SK-N-SH treated with all-trans-retinoic acid at 6 μM for 48 hours (cell line): ENCODE measurements at regions not wholly inside any gene's neighbourhood (a gene's known extent, or its start where the extent isn't known, plus 50 kb on each side); places are given as distances from the start of the nearest gene placed in this dataset.

Source experiments
- ATAC-seq: fragments of 200-7000 bp; cut with Tn5 transposase; 3 replicates; pipeline ENCODE4 v1.9.1; 2020; ENCODE audit warnings: mild to moderate bottlenecking, moderate library complexity
- BACH2 ChIP-seq: fragments of 250-450 bp; sonication (Bioruptor Pico); IDR thresholded peaks from 2 replicates; pipeline ENCODE4 v1.9.0; 2021; ENCODE audit warnings: mild to moderate bottlenecking, borderline replicate concordance
- CREB5 ChIP-seq: fragments of 250-450 bp; sonication (Bioruptor Pico); IDR thresholded peaks from 2 replicates; pipeline ENCODE4 v1.5.1; 2020; ENCODE audit warnings: low read depth, mild to moderate bottlenecking, moderate library complexity
- CSDC2 ChIP-seq: fragments of 250-450 bp; sonication (Bioruptor Pico); IDR thresholded peaks from 2 replicates; pipeline ENCODE4 v1.5.0; 2020; ENCODE audit warnings: mild to moderate bottlenecking, moderate library complexity
- CSRNP3 ChIP-seq: fragments of 250-450 bp; sonication (Bioruptor Pico); IDR thresholded peaks from 2 replicates; pipeline ENCODE4 v1.5.1; 2021; ENCODE audit warnings: mild to moderate bottlenecking, moderate library complexity
- ESRRG ChIP-seq: fragments of 250-450 bp; sonication (Bioruptor Pico); IDR thresholded peaks from 2 replicates; pipeline ENCODE4 v1.6.1; 2021; ENCODE audit warnings: mild to moderate bottlenecking
- GLIS3 ChIP-seq: fragments of 250-450 bp; sonication (Bioruptor Pico); IDR thresholded peaks from 2 replicates; pipeline ENCODE4 v1.5.0; 2020; ENCODE audit warnings: mild to moderate bottlenecking, moderate library complexity
- OSR1 ChIP-seq: fragments of 250-450 bp; sonication (Bioruptor Pico); IDR thresholded peaks from 2 replicates; pipeline ENCODE4 v1.8.0; 2022; ENCODE audit warnings: moderate library complexity, mild to moderate bottlenecking, inconsistent platforms
- POU6F1 ChIP-seq: fragments of 250-450 bp; sonication (Bioruptor Pico); IDR thresholded peaks from 2 replicates; pipeline ENCODE4 v1.8.0; 2021; ENCODE audit warnings: low read depth, mild to moderate bottlenecking, moderate library complexity, borderline replicate concordance
- PPARA ChIP-seq: fragments of 250-450 bp; sonication (Bioruptor Pico); IDR thresholded peaks from 2 replicates; pipeline ENCODE4 v1.5.0; 2020; ENCODE audit warnings: mild to moderate bottlenecking, borderline replicate concordance
- RARB ChIP-seq: fragments of 250-450 bp; sonication (Bioruptor Pico); IDR thresholded peaks from 2 replicates; pipeline ENCODE4 v1.8.0; 2021; ENCODE audit warnings: mild to moderate bottlenecking, moderate library complexity
- SNAI2 ChIP-seq: fragments of 250-450 bp; sonication (Bioruptor Pico); IDR thresholded peaks from 2 replicates; pipeline ENCODE4 v1.5.0; 2020; ENCODE audit warnings: mild to moderate bottlenecking, moderate library complexity
- TCF4 ChIP-seq: fragments of 250-450 bp; sonication (Bioruptor Pico); IDR thresholded peaks from 2 replicates; pipeline ENCODE4 v1.8.0; 2021; ENCODE audit warnings: mild to moderate bottlenecking, moderate library complexity, borderline replicate concordance
- TOX ChIP-seq: fragments of 250-450 bp; sonication (Bioruptor Pico); IDR thresholded peaks from 2 replicates; pipeline ENCODE4 v1.8.0; 2021; ENCODE audit warnings: mild to moderate bottlenecking, moderate library complexity, borderline replicate concordance
- ZFP3 ChIP-seq: fragments of 250-450 bp; sonication (Bioruptor Pico); IDR thresholded peaks from 2 replicates; pipeline ENCODE4 v1.5.0; 2020; ENCODE audit warnings: mild to moderate bottlenecking, moderate library complexity
- ZFP30 ChIP-seq: fragments of 450-650 bp; formaldehyde crosslinking; IDR thresholded peaks from 2 replicates; pipeline ENCODE4 v1.5.0; 2022; ENCODE audit warnings: mild to moderate bottlenecking, moderate library complexity
- ZNF565 ChIP-seq: fragments of 450-650 bp; formaldehyde crosslinking; conservative IDR thresholded peaks from 2 replicates; pipeline ENCODE4 v1.5.0; 2020; ENCODE audit warnings: low read depth, mild to moderate bottlenecking, moderate library complexity
- ZNF8 ChIP-seq: fragments of 450-650 bp; formaldehyde crosslinking; IDR thresholded peaks from 2 replicates; pipeline ENCODE4 v1.5.0; 2020; ENCODE audit warnings: mild to moderate bottlenecking, moderate library complexity
- TF ChIP-seq, protein P1 (sequence below): fragments of 250-450 bp; sonication (Bioruptor Pico); IDR thresholded peaks from 2 replicates; pipeline ENCODE4 v1.8.0; 2020; ENCODE audit warnings: mild to moderate bottlenecking, moderate library complexity, borderline replicate concordance
- TF ChIP-seq, protein P2 (sequence below): fragments of 250-450 bp; sonication (Bioruptor Pico); IDR thresholded peaks from 2 replicates; pipeline ENCODE4 v1.5.0; 2020; ENCODE audit warnings: mild to moderate bottlenecking, moderate library complexity

- TF ChIP-seq SNAI2 = no peak
- no peak for TF ChIP-seq OSR1 (CRISPR knock-in tag)
- TF ChIP-seq CSRNP3 = no peak
- no peak for TF ChIP-seq RARB
- TF ChIP-seq, protein P1, sequence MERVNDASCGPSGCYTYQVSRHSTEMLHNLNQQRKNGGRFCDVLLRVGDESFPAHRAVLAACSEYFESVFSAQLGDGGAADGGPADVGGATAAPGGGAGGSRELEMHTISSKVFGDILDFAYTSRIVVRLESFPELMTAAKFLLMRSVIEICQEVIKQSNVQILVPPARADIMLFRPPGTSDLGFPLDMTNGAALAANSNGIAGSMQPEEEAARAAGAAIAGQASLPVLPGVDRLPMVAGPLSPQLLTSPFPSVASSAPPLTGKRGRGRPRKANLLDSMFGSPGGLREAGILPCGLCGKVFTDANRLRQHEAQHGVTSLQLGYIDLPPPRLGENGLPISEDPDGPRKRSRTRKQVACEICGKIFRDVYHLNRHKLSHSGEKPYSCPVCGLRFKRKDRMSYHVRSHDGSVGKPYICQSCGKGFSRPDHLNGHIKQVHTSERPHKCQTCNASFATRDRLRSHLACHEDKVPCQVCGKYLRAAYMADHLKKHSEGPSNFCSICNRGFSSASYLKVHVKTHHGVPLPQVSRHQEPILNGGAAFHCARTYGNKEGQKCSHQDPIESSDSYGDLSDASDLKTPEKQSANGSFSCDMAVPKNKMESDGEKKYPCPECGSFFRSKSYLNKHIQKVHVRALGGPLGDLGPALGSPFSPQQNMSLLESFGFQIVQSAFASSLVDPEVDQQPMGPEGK = no peak
- no peak for TF ChIP-seq PPARA (CRISPR knock-in tag)
- no peak for TF ChIP-seq GLIS3 (CRISPR knock-in tag)
- TF ChIP-seq BACH2 (CRISPR knock-in tag) = no peak
- no peak for TF ChIP-seq ZNF565 (CRISPR knock-in tag)
- TF ChIP-seq ESRRG (CRISPR knock-in tag) = no peak
- no peak for TF ChIP-seq ZFP3
- no peak for TF ChIP-seq POU6F1 (CRISPR knock-in tag)
- no peak for TF ChIP-seq TOX
- no peak for TF ChIP-seq ZNF8 (CRISPR knock-in tag)
- TF ChIP-seq ZFP30 (CRISPR knock-in tag) = no peak
- TF ChIP-seq, protein P2, sequence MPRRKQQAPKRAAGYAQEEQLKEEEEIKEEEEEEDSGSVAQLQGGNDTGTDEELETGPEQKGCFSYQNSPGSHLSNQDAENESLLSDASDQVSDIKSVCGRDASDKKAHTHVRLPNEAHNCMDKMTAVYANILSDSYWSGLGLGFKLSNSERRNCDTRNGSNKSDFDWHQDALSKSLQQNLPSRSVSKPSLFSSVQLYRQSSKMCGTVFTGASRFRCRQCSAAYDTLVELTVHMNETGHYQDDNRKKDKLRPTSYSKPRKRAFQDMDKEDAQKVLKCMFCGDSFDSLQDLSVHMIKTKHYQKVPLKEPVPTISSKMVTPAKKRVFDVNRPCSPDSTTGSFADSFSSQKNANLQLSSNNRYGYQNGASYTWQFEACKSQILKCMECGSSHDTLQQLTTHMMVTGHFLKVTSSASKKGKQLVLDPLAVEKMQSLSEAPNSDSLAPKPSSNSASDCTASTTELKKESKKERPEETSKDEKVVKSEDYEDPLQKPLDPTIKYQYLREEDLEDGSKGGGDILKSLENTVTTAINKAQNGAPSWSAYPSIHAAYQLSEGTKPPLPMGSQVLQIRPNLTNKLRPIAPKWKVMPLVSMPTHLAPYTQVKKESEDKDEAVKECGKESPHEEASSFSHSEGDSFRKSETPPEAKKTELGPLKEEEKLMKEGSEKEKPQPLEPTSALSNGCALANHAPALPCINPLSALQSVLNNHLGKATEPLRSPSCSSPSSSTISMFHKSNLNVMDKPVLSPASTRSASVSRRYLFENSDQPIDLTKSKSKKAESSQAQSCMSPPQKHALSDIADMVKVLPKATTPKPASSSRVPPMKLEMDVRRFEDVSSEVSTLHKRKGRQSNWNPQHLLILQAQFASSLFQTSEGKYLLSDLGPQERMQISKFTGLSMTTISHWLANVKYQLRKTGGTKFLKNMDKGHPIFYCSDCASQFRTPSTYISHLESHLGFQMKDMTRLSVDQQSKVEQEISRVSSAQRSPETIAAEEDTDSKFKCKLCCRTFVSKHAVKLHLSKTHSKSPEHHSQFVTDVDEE (CRISPR knock-in tag) = no peak
- TF ChIP-seq CSDC2 (CRISPR knock-in tag) = no peak
- no peak for TF ChIP-seq CREB5 (CRISPR knock-in tag)
- no peak for TF ChIP-seq TCF4 (CRISPR knock-in tag)
- ATAC-seq = no peak
Measured at GRCh38 chr6:112933947-112934346, 586.8 kb downstream of the RFPL4B start.

DNA sequence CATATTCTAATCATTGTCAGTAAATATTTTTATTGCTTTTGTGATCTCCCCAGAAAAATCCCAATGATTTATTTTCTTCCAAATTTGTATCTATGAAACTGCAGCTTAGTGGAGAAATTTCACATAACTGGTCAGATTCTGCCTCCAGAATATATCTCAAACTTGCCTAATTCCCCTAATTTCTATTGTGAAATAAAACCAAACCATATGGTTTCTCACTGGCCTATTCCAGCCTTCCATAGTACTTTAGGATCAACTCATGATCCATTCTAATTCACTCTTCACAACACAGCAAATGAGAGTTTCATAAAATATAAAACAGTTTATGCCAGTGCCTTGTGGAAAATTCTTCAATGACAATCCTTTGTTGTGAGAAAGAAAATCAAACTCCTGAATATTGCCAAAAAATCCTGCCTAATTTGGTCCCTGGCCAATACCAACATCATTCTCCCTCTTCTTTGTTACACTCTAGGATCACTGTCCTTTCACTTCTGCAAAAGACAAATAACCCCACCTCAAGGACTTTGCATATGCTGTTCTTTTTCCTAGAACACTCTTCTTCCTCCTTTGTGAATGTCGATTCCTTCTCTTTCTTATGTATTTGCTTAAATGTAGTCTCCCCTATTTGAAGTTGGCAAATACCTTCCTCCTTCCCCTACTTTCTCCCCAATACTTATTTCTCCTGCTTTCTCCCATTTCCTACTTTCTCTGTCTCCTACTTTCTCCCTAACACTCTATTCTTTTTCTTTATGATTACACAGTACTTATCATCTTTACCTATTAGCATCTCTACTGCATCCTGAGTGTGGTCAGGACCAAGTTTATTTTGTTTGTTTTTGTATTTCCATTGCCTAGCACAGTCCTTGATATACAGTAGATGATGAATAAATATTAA is 587.5 kb downstream of the RFPL4B start:
- TF ChIP-seq OSR1 (CRISPR knock-in tag) = no peak
- no peak for TF ChIP-seq ZNF565 (CRISPR knock-in tag)
- no peak for TF ChIP-seq ZNF8 (CRISPR knock-in tag)
- TF ChIP-seq, protein P1 = no peak
- TF ChIP-seq ZFP30 (CRISPR knock-in tag) = no peak
- TF ChIP-seq CREB5 (CRISPR knock-in tag) = no peak
- TF ChIP-seq POU6F1 (CRISPR knock-in tag) = no peak
- no peak for ATAC-seq
